Activated naive CD4-positive, alpha-beta T cell treated with anti-CD3 and anti-CD28 coated beads, Interleukin-2, amount 50 U/mL, for 16 hours (primary cell): ENCODE measurements at regions not wholly inside any gene's neighbourhood (a gene's known extent, or its start where the extent isn't known, plus 50 kb on each side); places are given as distances from the start of the nearest gene placed in this dataset.
"Not testable (repeated sequence)": the region's sequence is repeated elsewhere in the genome, so short reads cannot be mapped to it uniquely, and the experiment has no call there.

ENCODE experiments used
- DNase-seq: peaks from one replicate; pipeline ENCODE4 v3.0.0-alpha.2; 2020

- DNase-seq: no peak
Measured at GRCh38 chr14:25699981-25700380, 650.0 kb upstream of the STXBP6 start.

GRCh38 chr14:25698111-25698510 is 648.2 kb upstream of the STXBP6 start:
- DNase-seq: no peak

GRCh38 chr14:25696176-25696575 is 646.2 kb upstream of the STXBP6 start:
- DNase-seq: no peak

- DNase-seq: no peak
Measured at GRCh38 chr14:25685004-25685403, 635.1 kb upstream of the STXBP6 start.

- peak; percentile 10 for DNase-seq
Measured at GRCh38 chr14:25680934-25681333, 631.0 kb upstream of the STXBP6 start.

GRCh38 chr14:25680511-25680910 is 630.6 kb upstream of the STXBP6 start:
- not testable (repeated sequence) for DNase-seq

GRCh38 chr14:25677111-25677510 is 627.2 kb upstream of the STXBP6 start:
- DNase-seq: no peak

- DNase-seq: no peak
Measured at GRCh38 chr14:25667387-25667786, 617.4 kb upstream of the STXBP6 start.

- DNase-seq: no peak
Measured at GRCh38 chr14:25666877-25667276, 616.9 kb upstream of the STXBP6 start.

GRCh38 chr14:25658988-25659387 is 609.0 kb upstream of the STXBP6 start:
- DNase-seq: no peak

- no peak for DNase-seq
Measured at GRCh38 chr14:25630447-25630846, 580.5 kb upstream of the STXBP6 start.

GRCh38 chr14:25628978-25629377 is 579.0 kb upstream of the STXBP6 start:
- DNase-seq: no peak

- DNase-seq: no peak
Measured at GRCh38 chr14:25628390-25628789, 578.4 kb upstream of the STXBP6 start.

GRCh38 chr14:25626986-25627385 is 577.0 kb upstream of the STXBP6 start:
- DNase-seq: no peak

- DNase-seq: no peak
Measured at GRCh38 chr14:25622763-25623162, 572.8 kb upstream of the STXBP6 start.

GRCh38 chr14:25620515-25620914 is 570.6 kb upstream of the STXBP6 start:
- DNase-seq: no peak

- DNase-seq: no peak
Measured at GRCh38 chr14:25615174-25615573, 565.2 kb upstream of the STXBP6 start.

- DNase-seq: no peak
Measured at GRCh38 chr14:25607192-25607591, 557.2 kb upstream of the STXBP6 start.

GRCh38 chr14:25602106-25602505 is 552.2 kb upstream of the STXBP6 start:
- DNase-seq: no peak

- no peak for DNase-seq
Measured at GRCh38 chr14:25588751-25589150, 538.8 kb upstream of the STXBP6 start.

GRCh38 chr14:25574628-25575325 is 524.8 kb upstream of the STXBP6 start:
- no peak for DNase-seq

- no peak for DNase-seq
Measured at GRCh38 chr14:25570483-25570882, 520.5 kb upstream of the STXBP6 start.

GRCh38 chr14:25557466-25557865 is 507.5 kb upstream of the STXBP6 start:
- DNase-seq: no peak

GRCh38 chr14:25552826-25553225 is 502.9 kb upstream of the STXBP6 start:
- no peak for DNase-seq

GRCh38 chr14:25551674-25552073 is 501.7 kb upstream of the STXBP6 start:
- DNase-seq: no peak
